ENCODE measurements at regions not wholly inside any gene's neighbourhood (a gene's known extent, or its start where the extent isn't known, plus 50 kb on each side); places are given as distances from the start of the nearest gene placed in this dataset.

- Mint-ChIP-seq H3K27me3 (ENCODE audit: low read depth, unreplicated experiment) (peaks cover 1% of the 10 kb centered on the region), H3K9me3 (ENCODE audit: unreplicated experiment) (peaks cover 5% of the 10 kb centered on the region), H3K36me3 (ENCODE audit: low read depth, unreplicated experiment) (no peaks in the 10 kb centered on the region), H3K4me1 (ENCODE audit: low read depth, unreplicated experiment) (no peaks in the 10 kb centered on the region), H3K27ac (ENCODE audit: unreplicated experiment) (no peak overlapping the region), H3K4me3 (ENCODE audit: unreplicated experiment) (no peak overlapping the region)
- no peak overlapping the region for H3K4me3 ChIP-seq (ENCODE audit: insufficient read depth, low read depth, low read length)
- no peaks in the 10 kb centered on the region for H4K20me1 ChIP-seq (ENCODE audit: insufficient read depth, low read length)
- H2AFZ ChIP-seq (ENCODE audit: low read depth, low read length) = no peak overlapping the region
- no peaks in the 10 kb centered on the region for H3K36me3 ChIP-seq (ENCODE audit: insufficient read depth, low read length)
- no peak for FAIRE-seq
- no peak overlapping the region for H3K4me2 ChIP-seq (ENCODE audit: low read length)
- no peak overlapping the region for H3K9ac ChIP-seq (ENCODE audit: low read length)
- no peak for DNase-seq (ENCODE audit: low read depth)
- H3K4me1 ChIP-seq (ENCODE audit: insufficient read depth, low read length) = no peaks in the 10 kb centered on the region
- no peak for TF ChIP-seq CTCF (IDR thresholded peaks at IDR 0.05; ENCODE audit: insufficient read depth, low read depth, low read length)
- no peak for TF ChIP-seq EZH2 (IDR thresholded peaks at IDR 0.05; ENCODE audit: insufficient read depth, low read length)
- no peak overlapping the region for H3K27ac ChIP-seq (ENCODE audit: low read depth, low read length)
- no peaks in the 10 kb centered on the region for H3K27me3 ChIP-seq (ENCODE audit: insufficient read depth, low read length)
- no peaks in the 10 kb centered on the region for H3K79me2 ChIP-seq (ENCODE audit: insufficient read depth, low read length)
- peaks cover 4% of the 10 kb centered on the region for H3K9me3 ChIP-seq (ENCODE audit: insufficient read depth, low read depth, low read length)
These were observed 364.8 kb downstream of the MED10 start for GRCh38 chr5:6013506-6013905.

- Histone ChIP-seq H2AFZ (ENCODE audit: low read depth, low read length) (no peak overlapping the region), H3K79me2 (ENCODE audit: insufficient read depth, low read length) (no peaks in the 10 kb centered on the region), H3K9ac (ENCODE audit: low read length) (no peak overlapping the region), H3K4me1 (ENCODE audit: insufficient read depth, low read length) (no peaks in the 10 kb centered on the region), H3K27me3 (ENCODE audit: insufficient read depth, low read length) (no peaks in the 10 kb centered on the region), H3K27ac (ENCODE audit: low read depth, low read length) (no peak overlapping the region), H3K4me2 (ENCODE audit: low read length) (no peak overlapping the region), H3K36me3 (ENCODE audit: insufficient read depth, low read length) (no peaks in the 10 kb centered on the region), H4K20me1 (ENCODE audit: insufficient read depth, low read length) (no peaks in the 10 kb centered on the region), H3K4me3 (ENCODE audit: insufficient read depth, low read depth, low read length) (no peak overlapping the region), H3K9me3 (ENCODE audit: insufficient read depth, low read depth, low read length) (peaks cover 6% of the 10 kb centered on the region)
- Mint-ChIP-seq H3K9me3 (ENCODE audit: unreplicated experiment) (peaks cover 5% of the 10 kb centered on the region), H3K4me1 (ENCODE audit: low read depth, unreplicated experiment) (no peaks in the 10 kb centered on the region), H3K4me3 (ENCODE audit: unreplicated experiment) (no peak overlapping the region), H3K27ac (ENCODE audit: unreplicated experiment) (no peak overlapping the region), H3K36me3 (ENCODE audit: low read depth, unreplicated experiment) (no peaks in the 10 kb centered on the region), H3K27me3 (ENCODE audit: low read depth, unreplicated experiment) (peaks cover 2% of the 10 kb centered on the region)
- FAIRE-seq (no peak), DNase-seq (ENCODE audit: low read depth) (no peak)
- TF ChIP-seq CTCF (IDR thresholded peaks at IDR 0.05; ENCODE audit: insufficient read depth, low read depth, low read length) = no peak
- no peak for TF ChIP-seq EZH2 (IDR thresholded peaks at IDR 0.05; ENCODE audit: insufficient read depth, low read length)
These were observed 367.1 kb downstream of the MED10 start for GRCh38 chr5:6011199-6011598.

GRCh38 chr5:6006838-6007314 is 371.5 kb downstream of the MED10 start:
- H3K4me1 ChIP-seq (ENCODE audit: insufficient read depth, low read length) = no peaks in the 10 kb centered on the region
- no peak overlapping the region for H3K27ac Mint-ChIP-seq (ENCODE audit: unreplicated experiment)
- H3K27me3 ChIP-seq (ENCODE audit: insufficient read depth, low read length) = no peaks in the 10 kb centered on the region
- peaks cover 6% of the 10 kb centered on the region for H3K9me3 ChIP-seq (ENCODE audit: insufficient read depth, low read depth, low read length)
- no peaks in the 10 kb centered on the region for H3K79me2 ChIP-seq (ENCODE audit: insufficient read depth, low read length)
- H3K36me3 ChIP-seq (ENCODE audit: insufficient read depth, low read length) = no peaks in the 10 kb centered on the region
- H3K36me3 Mint-ChIP-seq (ENCODE audit: low read depth, unreplicated experiment) = no peaks in the 10 kb centered on the region
- no peak for DNase-seq (ENCODE audit: low read depth)
- H2AFZ ChIP-seq (ENCODE audit: low read depth, low read length) = no peak overlapping the region
- no peaks in the 10 kb centered on the region for H3K4me1 Mint-ChIP-seq (ENCODE audit: low read depth, unreplicated experiment)
- H3K9me3 Mint-ChIP-seq (ENCODE audit: unreplicated experiment) = no peaks in the 10 kb centered on the region
- peaks cover 10% of the 10 kb centered on the region for H3K27me3 Mint-ChIP-seq (ENCODE audit: low read depth, unreplicated experiment)
- H3K9ac ChIP-seq (ENCODE audit: low read length) = no peak overlapping the region
- TF ChIP-seq CTCF (IDR thresholded peaks at IDR 0.05; ENCODE audit: insufficient read depth, low read depth, low read length) = no peak
- no peak for TF ChIP-seq EZH2 (IDR thresholded peaks at IDR 0.05; ENCODE audit: insufficient read depth, low read length)
- no peak overlapping the region for H3K4me3 Mint-ChIP-seq (ENCODE audit: unreplicated experiment)
- no peaks in the 10 kb centered on the region for H4K20me1 ChIP-seq (ENCODE audit: insufficient read depth, low read length)
- H3K4me3 ChIP-seq (ENCODE audit: insufficient read depth, low read depth, low read length) = no peak overlapping the region
- no peak overlapping the region for H3K4me2 ChIP-seq (ENCODE audit: low read length)
- FAIRE-seq = no peak
- H3K27ac ChIP-seq (ENCODE audit: low read depth, low read length) = no peak overlapping the region
